ENCODE measurements at regions not wholly inside any gene's neighbourhood (a gene's known extent, or its start where the extent isn't known, plus 50 kb on each side); places are given as distances from the start of the nearest gene placed in this dataset.

DNA sequence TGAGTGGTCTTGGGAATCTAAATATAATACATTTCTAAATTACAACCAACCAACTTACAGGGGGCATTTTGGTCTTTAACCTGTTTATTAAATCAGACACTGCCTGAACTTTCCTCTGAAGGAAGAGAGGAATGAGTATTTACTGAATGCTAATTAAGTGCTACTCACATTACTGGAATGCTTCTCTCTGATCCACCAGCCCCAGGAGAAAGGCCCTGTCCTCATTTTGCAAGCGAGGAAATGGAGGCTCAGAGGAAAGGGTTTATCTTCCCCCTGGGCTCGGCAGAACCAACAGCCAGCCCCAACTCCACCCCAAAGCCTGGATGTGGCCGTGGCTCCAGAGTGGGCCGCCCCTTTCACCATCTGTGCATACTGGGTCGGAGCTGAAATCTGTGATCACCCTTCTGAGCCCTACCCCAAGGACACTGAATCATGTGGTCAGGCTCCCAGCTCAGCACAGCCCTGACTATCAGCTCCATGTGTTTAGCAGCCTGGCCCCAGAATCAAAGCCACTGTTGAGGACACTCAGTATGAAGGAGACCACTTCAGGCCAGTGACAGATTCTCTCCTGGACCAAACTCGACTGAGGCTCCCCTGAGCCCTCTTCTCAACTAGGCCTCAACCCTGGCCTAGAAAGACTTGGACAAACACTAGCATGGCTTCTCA lies 56.7 kb upstream of the ENPP6 start:
- TF ChIP-seq CTCF (IDR thresholded peaks at IDR 0.05) = no peak
- TF ChIP-seq POLR2A (IDR thresholded peaks at IDR 0.05) = no peak
